HepG2 (cell line): ENCODE measurements at regions not wholly inside any gene's neighbourhood (a gene's known extent, or its start where the extent isn't known, plus 50 kb on each side); places are given as distances from the start of the nearest gene placed in this dataset.

Source experiments
- ATAC-seq: fragments of 200-7000 bp; cut with Tn5 transposase; 3 replicates; pipeline ENCODE4 v1.9.1; 2020; ENCODE audit warnings: mild to moderate bottlenecking, moderate library complexity
- BruUV-seq: library from RNA; stranded (reverse); fragments of 400-500 nt; replicated peaks from 2 replicates; lab custom pipeline; 2021; lab: Mats Ljungman, UMichigan
- CTCF ChIA-PET: fragments of 300-600 bp; formaldehyde crosslinking; extraction: SDS; loops from one replicate; lab custom pipeline; 2021; ENCODE audit warnings: low total read pairs, inconsistent platforms, low intra/inter-chr PET ratio; lab: Yijun Ruan, JAX
- POLR2A ChIA-PET: fragments of 350-600 bp; sonication (Branson Sonifier 250); formaldehyde crosslinking; loops from one replicate; lab custom pipeline; 2020; ENCODE audit warnings: antibody characterized with exemption, inconsistent platforms; lab: Yijun Ruan, JAX
- DNase-seq: peaks from one replicate; pipeline ENCODE4 v3.0.0-alpha.2; 2015; ENCODE audit warnings: low spot score
- FAIRE-seq: peaks from 3 replicates; lab custom pipeline; 2011; peaks lifted over from hg19 to GRCh38; lab: Jason Lieb, UNC
- H2AFZ ChIP-seq: one replicate; pipeline ENCODE4 v1.6.1; 2011; ENCODE audit warnings: low read length, inconsistent platforms
- H3K27ac ChIP-seq: fragments of 300-600 bp; 3 replicates; pipeline ENCODE4 v1.8.0; 2011; ENCODE audit warnings: mixed run types, mild to moderate bottlenecking, mixed read lengths, low read length, inconsistent platforms; ENCODE audit not compliant: insufficient read depth; ENCODE audit errors: extremely low read length
- H3K27me3 ChIP-seq, 2 experiments: fragments of 200-600 bp in 1 of 2; 2 replicates in 1 of 2; 3 replicates in 1 of 2; pipeline versions ENCODE4 v1.6.0 to v1.8.0; 2011; ENCODE audit warnings: low read length in 2 of 2, mild to moderate bottlenecking in 2 of 2, moderate library complexity in 2 of 2, inconsistent platforms in 1 of 2; ENCODE audit not compliant: insufficient read depth in 2 of 2, control insufficient read depth in 1 of 2
- H3K36me3 ChIP-seq, 2 experiments: fragments of 200-600 bp in 1 of 2; replicated peaks in 1 of 2; 2 replicates in 1 of 2; 3 replicates in 1 of 2; pipeline versions ENCODE4 v1.5.1 to v1.8.0; 2011; ENCODE audit warnings: low read length in 2 of 2, inconsistent platforms in 1 of 2; ENCODE audit not compliant: insufficient read depth in 2 of 2, control insufficient read depth in 1 of 2
- H3K4me1 ChIP-seq: 2 replicates; pipeline ENCODE4 v1.5.1; 2012; ENCODE audit warnings: low read length, inconsistent platforms; ENCODE audit not compliant: insufficient read depth
- H3K4me2 ChIP-seq: 2 replicates; pipeline ENCODE4 v1.6.0; 2011; ENCODE audit warnings: low read depth, low read length, inconsistent platforms
- H3K4me3 ChIP-seq, 3 experiments: fragments of 200-600 bp in 1 of 3; sonication (generic), shearing (Covaris generic) in 1 of 3; replicated peaks in 1 of 3; 2 replicates each; pipeline ENCODE4 v1.5.1; 2011 to 2016; ENCODE audit warnings: low read length in 3 of 3, inconsistent platforms in 2 of 3, low read depth in 2 of 3, mild to moderate bottlenecking in 2 of 3, control low read depth in 1 of 3, mixed read lengths in 1 of 3; ENCODE audit not compliant: insufficient read depth in 1 of 3
- H3K79me2 ChIP-seq: one replicate; pipeline ENCODE4 v1.6.1; 2011; ENCODE audit warnings: low read length, inconsistent platforms; ENCODE audit not compliant: insufficient read depth
- H3K9ac ChIP-seq: 2 replicates; pipeline ENCODE4 v1.6.0; 2011; ENCODE audit warnings: mild to moderate bottlenecking, low read depth, low read length, inconsistent platforms; ENCODE audit not compliant: insufficient read depth
- H3K9me3 ChIP-seq: 2 replicates; pipeline ENCODE4 v1.5.1; 2012; ENCODE audit warnings: mild to moderate bottlenecking, low read length
- H4K20me1 ChIP-seq: 2 replicates; pipeline ENCODE4 v1.6.0; 2011; ENCODE audit warnings: inconsistent platforms, mild to moderate bottlenecking, low read length, moderate library complexity; ENCODE audit not compliant: insufficient read depth
- ATRX ChIP-seq: sonication (generic); formaldehyde crosslinking; IDR thresholded peaks from 2 replicates; pipeline ENCODE4 v1.4.0; 2020; ENCODE audit warnings: missing genetic modification reagents, borderline replicate concordance
- CENPX ChIP-seq: sonication (generic); formaldehyde crosslinking; IDR thresholded peaks from 2 replicates; pipeline ENCODE4 v1.9.0; 2021; ENCODE audit warnings: mild to moderate bottlenecking, missing genetic modification reagents, moderate library complexity
- DNMT1 ChIP-seq: sonication (generic); formaldehyde crosslinking; IDR thresholded peaks from 2 replicates; pipeline ENCODE4 v1.5.1; 2020; ENCODE audit warnings: mild to moderate bottlenecking, missing genetic modification reagents
- HHEX ChIP-seq: IDR thresholded peaks from 2 replicates; pipeline ENCODE4 v1.6.1; 2016; ENCODE audit warnings: control low read depth
- KAT2B ChIP-seq: fragments of 150-350 bp; IDR thresholded peaks from 2 replicates; pipeline ENCODE4 v1.6.1; 2014; ENCODE audit warnings: low read depth, low read length, borderline replicate concordance
- KLF16 ChIP-seq, 2 experiments: sonication (generic) in 1 of 2; formaldehyde crosslinking in 1 of 2; IDR thresholded peaks; 2 replicates each; pipeline versions ENCODE4 v1.6.1 to v1.8.0; 2016 to 2023; ENCODE audit warnings: missing genetic modification reagents in 2 of 2, missing compliant biosample characterization in 1 of 2
- NFE2 ChIP-seq: sonication (generic); formaldehyde crosslinking; IDR thresholded peaks from 2 replicates; pipeline ENCODE4 v1.4.0; 2020; ENCODE audit warnings: missing genetic modification reagents
- POLR2A ChIP-seq, 2 experiments: IDR thresholded peaks; 2 replicates each; pipeline ENCODE4 v1.6.1; 2011; ENCODE audit warnings: low read depth in 2 of 2, low read length in 2 of 2, mild to moderate bottlenecking in 1 of 2, moderate library complexity in 1 of 2; ENCODE audit not compliant: insufficient read depth in 1 of 2
- SNRNP70 ChIP-seq: fragments of 200-400 bp; formaldehyde crosslinking; IDR thresholded peaks from 2 replicates; pipeline ENCODE4 v1.6.1; 2017; ENCODE audit warnings: mild to moderate bottlenecking, low read depth, low read length, moderate library complexity
- SRSF1 ChIP-seq: fragments of 200-400 bp; formaldehyde crosslinking; optimal IDR thresholded peaks from 2 replicates; pipeline ENCODE3; 2017; ENCODE audit warnings: mild to moderate bottlenecking, low read depth, low read length, moderate library complexity
- TEAD2 ChIP-seq: sonication (generic); formaldehyde crosslinking; IDR thresholded peaks from 2 replicates; pipeline ENCODE4 v1.9.0; 2021; ENCODE audit warnings: missing genetic modification reagents
- TFE3 ChIP-seq: IDR thresholded peaks from 2 replicates; pipeline ENCODE4 v1.6.1; 2016
- ZNF337 ChIP-seq: sonication (generic); formaldehyde crosslinking; IDR thresholded peaks from 2 replicates; pipeline ENCODE4 v1.5.1; 2020; ENCODE audit warnings: missing genetic modification reagents, low read depth, mild to moderate bottlenecking, borderline replicate concordance
- WGBS: methylation state at CpG from one replicate; pipeline ENCODE4 v1.1.6; 2017; ENCODE audit warnings: low lambda C conversion rate; 5-methylcytosine and 5-hydroxymethylcytosine counted together
- in situ Hi-C: cut with HindIII; loops from 2 replicates; pipeline ENCODE4 v1.10.0; 2017; ENCODE audit warnings: low pct_unique_long_range_greater_than_20kb; ENCODE audit not compliant: extremely low pct_ligation_motif_present
- intact Hi-C: fragments of 100-400 bp; cut with micrococcal nuclease; formaldehyde crosslinking; loops from one replicate; pipeline ENCODE4 v1.10.0; 2022; ENCODE audit not compliant: unreplicated experiment
- TF ChIP-seq, protein P1 (sequence below): sonication (generic); formaldehyde crosslinking; IDR thresholded peaks from 2 replicates; pipeline ENCODE4 v1.5.0; 2020; ENCODE audit warnings: missing genetic modification reagents, mild to moderate bottlenecking, borderline replicate concordance
- TF ChIP-seq, protein P2 (sequence below): sonication (generic); formaldehyde crosslinking; IDR thresholded peaks from 2 replicates; pipeline ENCODE4 v1.5.0; 2020; ENCODE audit warnings: missing genetic modification reagents
- TF ChIP-seq, protein P3 (sequence below): sonication (generic); formaldehyde crosslinking; IDR thresholded peaks from 2 replicates; pipeline ENCODE4 v1.8.1; 2023; ENCODE audit warnings: mild to moderate bottlenecking, inconsistent platforms, moderate library complexity, missing genetic modification reagents, borderline replicate concordance

DNA sequence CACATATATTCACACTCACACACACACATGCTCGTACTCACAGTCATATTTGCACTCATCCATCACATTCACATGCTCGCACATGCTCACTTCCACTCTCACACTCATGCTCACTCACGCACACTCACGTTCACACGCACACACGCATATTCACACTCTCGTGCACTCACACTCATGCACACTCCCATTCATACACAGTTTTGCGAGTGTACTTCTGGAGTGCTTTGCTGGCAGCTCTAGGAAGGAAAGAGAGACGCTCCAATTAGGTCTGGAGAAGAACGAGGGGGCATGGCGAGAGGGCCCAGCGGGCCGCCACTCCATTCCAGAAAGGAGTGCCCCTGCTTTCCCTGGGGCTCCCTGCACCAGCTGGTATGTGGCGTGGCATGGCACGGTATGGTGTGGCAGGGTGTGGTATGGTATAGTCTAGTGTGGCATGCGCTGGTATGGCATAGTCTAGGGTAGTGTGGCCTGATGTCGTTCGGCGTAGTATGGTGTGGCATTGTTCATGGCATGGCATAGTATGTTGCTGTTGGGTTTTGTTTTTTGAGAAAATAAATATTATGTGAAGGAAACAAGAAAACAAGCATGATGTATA lies 216.8 kb upstream of the CDYL start:
- H2AFZ ChIP-seq = no peak overlapping the region
- TF ChIP-seq, protein P1, sequence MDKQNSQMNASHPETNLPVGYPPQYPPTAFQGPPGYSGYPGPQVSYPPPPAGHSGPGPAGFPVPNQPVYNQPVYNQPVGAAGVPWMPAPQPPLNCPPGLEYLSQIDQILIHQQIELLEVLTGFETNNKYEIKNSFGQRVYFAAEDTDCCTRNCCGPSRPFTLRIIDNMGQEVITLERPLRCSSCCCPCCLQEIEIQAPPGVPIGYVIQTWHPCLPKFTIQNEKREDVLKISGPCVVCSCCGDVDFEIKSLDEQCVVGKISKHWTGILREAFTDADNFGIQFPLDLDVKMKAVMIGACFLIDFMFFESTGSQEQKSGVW (CRISPR knock-in tag) = no peak
- no peak for TF ChIP-seq POLR2A (IDR thresholded peaks at IDR 0.05; ENCODE audit: insufficient read depth in 1 of 2, low read depth in 2 of 2, low read length in 2 of 2)
- TF ChIP-seq, protein P2, sequence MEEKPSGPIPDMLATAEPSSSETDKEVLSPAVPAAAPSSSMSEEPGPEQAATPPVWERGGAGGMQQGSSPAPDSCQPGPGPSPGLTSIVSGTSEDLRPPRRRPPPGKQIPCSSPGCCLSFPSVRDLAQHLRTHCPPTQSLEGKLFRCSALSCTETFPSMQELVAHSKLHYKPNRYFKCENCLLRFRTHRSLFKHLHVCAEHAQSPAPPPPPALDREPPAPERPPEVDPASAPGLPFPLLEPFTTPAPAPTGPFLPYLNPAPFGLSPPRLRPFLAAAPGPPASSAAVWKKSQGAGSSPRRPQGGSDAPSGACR (CRISPR knock-in tag) = no peak
- no peak for TF ChIP-seq KLF16 (CRISPR knock-in tag; IDR thresholded peaks at IDR 0.05)
- no peak for TF ChIP-seq ZNF337
- no peaks in the 10 kb centered on the region for H4K20me1 ChIP-seq
- H3K4me2 ChIP-seq = no peak overlapping the region
- no peaks in the 10 kb centered on the region for H3K36me3 ChIP-seq
- CTCF ChIA-PET = no interaction called here
- H3K9ac ChIP-seq = no peak overlapping the region
- ATAC-seq (no peak), DNase-seq (no peak), FAIRE-seq (no peak)
- BruUV-seq = no TSS peak
- H3K9me3 ChIP-seq = no peaks in the 10 kb centered on the region
- in situ Hi-C loops (no loop called here), intact Hi-C loops (no loop called here)
- H3K79me2 ChIP-seq = no peaks in the 10 kb centered on the region
- H3K27ac ChIP-seq = no peak overlapping the region
- H3K4me3 ChIP-seq = no peak overlapping the region
- no peaks in the 10 kb centered on the region for H3K4me1 ChIP-seq
- 56% methylated on average over 19 of the region's 19 CpGs for WGBS
- POLR2A ChIA-PET = no interaction called here
- peaks cover 0 to 29% of the 10 kb centered on the region in 2 experiments; a peak in 4 of 5 replicates for H3K27me3 ChIP-seq

DNA sequence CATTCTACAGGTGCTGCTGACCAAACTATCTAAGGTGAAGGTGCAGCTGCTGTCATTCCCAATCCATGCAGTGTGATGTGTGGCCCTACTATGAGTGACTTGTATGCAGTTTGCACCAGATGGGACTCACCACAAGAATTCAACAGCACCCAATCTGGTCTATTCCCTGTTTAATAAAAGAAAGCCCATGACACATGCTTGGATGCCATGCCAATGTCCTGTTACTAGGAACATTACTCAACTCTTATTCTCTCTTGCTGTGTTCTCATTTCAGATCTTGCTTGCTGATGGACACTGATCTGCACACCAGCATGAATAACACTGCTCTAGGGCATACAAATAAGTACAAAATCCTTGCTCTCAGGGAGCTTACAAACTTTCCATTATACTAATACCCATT lies 221.6 kb upstream of the CDYL start:
- H4K20me1 ChIP-seq = no peaks in the 10 kb centered on the region
- H3K9me3 ChIP-seq = no peaks in the 10 kb centered on the region
- ATAC-seq (no peak), DNase-seq (no peak), FAIRE-seq (no peak)
- H3K27me3 ChIP-seq = peaks cover 0 to 33% of the 10 kb centered on the region in 2 experiments; a peak in 4 of 5 replicates
- H3K27ac ChIP-seq = no peak overlapping the region
- no peak overlapping the region for H2AFZ ChIP-seq
- intact Hi-C loops = no loop called here
- H3K36me3 ChIP-seq = no peaks in the 10 kb centered on the region
- CTCF ChIA-PET = no interaction called here
- H3K79me2 ChIP-seq = no peaks in the 10 kb centered on the region
- in situ Hi-C loops = no loop called here
- POLR2A ChIA-PET = no interaction called here
- no peak overlapping the region for H3K9ac ChIP-seq
- no peak overlapping the region for H3K4me3 ChIP-seq
- no TSS peak for BruUV-seq
- peaks cover 9% of the 10 kb centered on the region; the same call in 1 of the 2 replicates for H3K4me1 ChIP-seq
- no peak overlapping the region for H3K4me2 ChIP-seq
- TF ChIP-seq, protein P3, sequence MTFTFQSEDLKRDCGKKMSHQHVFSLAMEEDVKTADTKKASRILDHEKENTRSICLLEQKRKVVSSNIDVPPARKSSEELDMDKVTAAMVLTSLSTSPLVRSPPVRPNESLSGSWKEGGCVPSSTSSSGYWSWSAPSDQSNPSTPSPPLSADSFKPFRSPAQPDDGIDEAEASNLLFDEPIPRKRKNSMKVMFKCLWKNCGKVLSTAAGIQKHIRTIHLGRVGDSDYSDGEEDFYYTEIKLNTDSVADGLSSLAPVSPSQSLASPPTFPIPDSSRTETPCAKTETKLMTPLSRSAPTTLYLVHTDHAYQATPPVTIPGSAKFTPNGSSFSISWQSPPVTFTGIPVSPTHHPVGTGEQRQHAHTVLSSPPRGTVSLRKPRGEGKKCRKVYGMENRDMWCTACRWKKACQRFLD (CRISPR knock-in tag) = no peak
- TF ChIP-seq TEAD2 (CRISPR knock-in tag) (no peak), ATRX (no peak), SNRNP70 (no peak), HHEX (no peak), DNMT1 (CRISPR knock-in tag) (no peak), CENPX (CRISPR knock-in tag) (no peak), SRSF1 (no peak), TFE3 (no peak), KAT2B (no peak), NFE2 (CRISPR knock-in tag) (no peak)
